GM23338 (cell line): ENCODE measurements at regions not wholly inside any gene's neighbourhood (a gene's known extent, or its start where the extent isn't known, plus 50 kb on each side); places are given as distances from the start of the nearest gene placed in this dataset.

Experiments
- ATAC-seq: fragments of 200-7000 bp; cut with Tn5 transposase; 3 replicates; pipeline ENCODE4 v1.9.1; 2020
- DNase-seq: peaks from one replicate; pipeline ENCODE4 v3.0.0-alpha.2; 2015; ENCODE audit warnings: low spot score
- H2AFZ ChIP-seq: fragments of 200-600 bp; sonication (generic); 2 replicates; pipeline ENCODE4 v1.8.0; 2016; ENCODE audit warnings: antibody characterized with exemption, mild to moderate bottlenecking, moderate library complexity
- H3F3A ChIP-seq: fragments of 200-600 bp; sonication (generic); replicated peaks from 2 replicates; pipeline ENCODE4 v1.8.0; 2017; ENCODE audit warnings: antibody characterized with exemption, mixed run types, low read depth
- H3K27ac ChIP-seq: fragments of 200-600 bp; sonication (generic); 2 replicates; pipeline ENCODE4 v1.6.1; 2016; ENCODE audit warnings: low read depth
- H3K27me3 ChIP-seq: fragments of 200-600 bp; sonication (generic); 2 replicates; pipeline ENCODE4 v1.8.0; 2016; ENCODE audit warnings: mild to moderate bottlenecking, mixed run types, moderate library complexity; ENCODE audit not compliant: insufficient read depth
- H3K36me3 ChIP-seq: fragments of 200-600 bp; sonication (generic); 2 replicates; pipeline ENCODE4 v1.8.0; 2016; ENCODE audit warnings: mild to moderate bottlenecking; ENCODE audit not compliant: insufficient read depth
- H3K4me1 ChIP-seq: fragments of 200-600 bp; sonication (generic); 2 replicates; pipeline ENCODE4 v1.8.0; 2016; ENCODE audit warnings: mild to moderate bottlenecking, moderate library complexity; ENCODE audit not compliant: insufficient read depth
- H3K4me2 ChIP-seq: fragments of 200-600 bp; sonication (generic); 2 replicates; pipeline ENCODE4 v1.7.1; 2017; ENCODE audit warnings: mixed run types
- H3K4me3 ChIP-seq: fragments of 200-600 bp; sonication (generic); 2 replicates; pipeline ENCODE4 v1.6.1; 2016; ENCODE audit warnings: mixed run types
- H3K79me2 ChIP-seq: fragments of 200-600 bp; sonication (generic); replicated peaks from 2 replicates; pipeline ENCODE4 v1.8.0; 2017; ENCODE audit warnings: mild to moderate bottlenecking; ENCODE audit not compliant: insufficient read depth
- H3K9me2 ChIP-seq: fragments of 200-600 bp; sonication (generic); 2 replicates; pipeline ENCODE4 v1.8.0; 2017; ENCODE audit not compliant: insufficient read depth
- H4K20me1 ChIP-seq: fragments of 200-600 bp; sonication (generic); replicated peaks from 2 replicates; pipeline ENCODE4 v1.8.0; 2017; ENCODE audit warnings: mild to moderate bottlenecking; ENCODE audit not compliant: insufficient read depth
- H3K27ac Mint-ChIP-seq: 2 replicates; pipeline ENCODE4 v1.8.0; 2020; ENCODE audit warnings: inconsistent platforms, mild to moderate bottlenecking, moderate library complexity, mixed read lengths
- H3K27me3 Mint-ChIP-seq: 3 replicates; pipeline ENCODE4 v1.8.0; 2022; ENCODE audit warnings: low read depth, mild to moderate bottlenecking, moderate library complexity, mixed read lengths, inconsistent platforms; ENCODE audit not compliant: insufficient read depth, poor library complexity
- H3K36me3 Mint-ChIP-seq: 3 replicates; pipeline ENCODE4 v1.8.0; 2021; ENCODE audit warnings: low read depth, mild to moderate bottlenecking, inconsistent platforms, moderate library complexity, mixed read lengths
- H3K4me1 Mint-ChIP-seq: 3 replicates; pipeline ENCODE4 v1.8.0; 2020; ENCODE audit warnings: mild to moderate bottlenecking, inconsistent platforms, mixed read lengths
- H3K4me3 Mint-ChIP-seq: 3 replicates; pipeline ENCODE4 v1.8.0; 2021; ENCODE audit warnings: moderate library complexity, mild to moderate bottlenecking, inconsistent platforms, mixed read lengths
- H3K9me3 Mint-ChIP-seq: 3 replicates; pipeline ENCODE4 v1.8.0; 2020; ENCODE audit warnings: moderate library complexity, mild to moderate bottlenecking, inconsistent platforms, mixed read lengths
- CREB1 ChIP-seq: fragments of 250-450 bp; sonication (Bioruptor Pico); IDR thresholded peaks from 2 replicates; pipeline ENCODE4 v1.5.0; 2020; ENCODE audit warnings: low read depth, mild to moderate bottlenecking, moderate library complexity
- EZH2 ChIP-seq: fragments of 200-600 bp; sonication (generic); IDR thresholded peaks from one replicate; pipeline ENCODE4 v1.8.0; 2017; ENCODE audit warnings: antibody characterized with exemption, mild to moderate bottlenecking, low read depth; ENCODE audit not compliant: unreplicated experiment
- EZH2phosphoT487 ChIP-seq: fragments of 200-600 bp; sonication (generic); IDR thresholded peaks from one replicate; pipeline ENCODE4 v1.8.1; 2018; ENCODE audit warnings: antibody characterized with exemption; ENCODE audit not compliant: unreplicated experiment
- NANOG ChIP-seq: IDR thresholded peaks from 2 replicates; pipeline ENCODE4 v1.6.1; 2016; ENCODE audit warnings: antibody characterized with exemption, borderline replicate concordance
- POLR2AphosphoS5 ChIP-seq: IDR thresholded peaks from 2 replicates; pipeline ENCODE4 v1.6.1; 2016; ENCODE audit warnings: antibody characterized with exemption, low read depth
- STAT1 ChIP-seq: IDR thresholded peaks from one replicate; pipeline ENCODE4 v1.6.1; 2016; ENCODE audit warnings: antibody characterized with exemption; ENCODE audit not compliant: unreplicated experiment
- ZNF114 ChIP-seq: fragments of 250-450 bp; sonication (Bioruptor Pico); IDR thresholded peaks from 2 replicates; pipeline ENCODE4 v1.5.0; 2020; ENCODE audit warnings: mild to moderate bottlenecking, moderate library complexity
- ZNF331 ChIP-seq: fragments of 250-450 bp; sonication (Bioruptor Pico); IDR thresholded peaks from 2 replicates; pipeline ENCODE4 v1.5.0; 2020; ENCODE audit warnings: low read depth, mild to moderate bottlenecking, moderate library complexity
- TF ChIP-seq, protein P1 (sequence below), 2 experiments: fragments of 200-600 bp in 1 of 2; sonication (generic) in 1 of 2; conservative IDR thresholded peaks; 2 replicates each; pipeline versions ENCODE4 v1.5.1 to v1.6.1; 2016 to 2017; ENCODE audit warnings: antibody characterized with exemption in 2 of 2, low read depth in 2 of 2, mild to moderate bottlenecking in 2 of 2, moderate library complexity in 1 of 2
- TF ChIP-seq, protein P2 (sequence below): fragments of 250-450 bp; sonication (Bioruptor Pico); IDR thresholded peaks from 2 replicates; pipeline ENCODE4 v1.5.0; 2020; ENCODE audit warnings: mild to moderate bottlenecking, moderate library complexity
- TF ChIP-seq, protein P3 (sequence below): IDR thresholded peaks from 2 replicates; pipeline ENCODE4 v1.6.1; 2016; ENCODE audit warnings: antibody characterized with exemption

DNA sequence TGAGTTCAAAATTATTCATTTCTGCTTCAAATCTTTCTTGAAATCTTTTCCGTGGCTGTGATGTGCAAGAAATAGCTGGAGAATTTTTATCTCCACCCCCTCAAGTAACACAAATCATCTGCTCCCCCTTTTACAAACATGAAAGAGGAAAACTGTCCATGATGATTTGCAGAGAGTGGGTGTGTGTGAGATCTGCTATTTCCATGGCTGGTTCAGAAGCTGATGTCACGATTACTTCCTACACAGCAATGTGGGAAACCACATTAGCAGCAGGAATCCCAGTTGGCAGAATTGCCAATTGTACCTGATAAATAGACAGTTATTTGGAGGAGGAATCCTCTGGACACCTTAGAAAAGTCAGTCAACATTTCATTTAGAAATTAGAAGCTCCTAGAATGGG is 75.2 kb upstream of the GRM7 start (continued):
- TF ChIP-seq NANOG, result no peak
- TF ChIP-seq CREB1 (CRISPR knock-in tag), result no peak
- TF ChIP-seq ZNF331 (CRISPR knock-in tag), result no peak
- no peak for TF ChIP-seq ZNF114 (CRISPR knock-in tag)
- TF ChIP-seq, protein P1, sequence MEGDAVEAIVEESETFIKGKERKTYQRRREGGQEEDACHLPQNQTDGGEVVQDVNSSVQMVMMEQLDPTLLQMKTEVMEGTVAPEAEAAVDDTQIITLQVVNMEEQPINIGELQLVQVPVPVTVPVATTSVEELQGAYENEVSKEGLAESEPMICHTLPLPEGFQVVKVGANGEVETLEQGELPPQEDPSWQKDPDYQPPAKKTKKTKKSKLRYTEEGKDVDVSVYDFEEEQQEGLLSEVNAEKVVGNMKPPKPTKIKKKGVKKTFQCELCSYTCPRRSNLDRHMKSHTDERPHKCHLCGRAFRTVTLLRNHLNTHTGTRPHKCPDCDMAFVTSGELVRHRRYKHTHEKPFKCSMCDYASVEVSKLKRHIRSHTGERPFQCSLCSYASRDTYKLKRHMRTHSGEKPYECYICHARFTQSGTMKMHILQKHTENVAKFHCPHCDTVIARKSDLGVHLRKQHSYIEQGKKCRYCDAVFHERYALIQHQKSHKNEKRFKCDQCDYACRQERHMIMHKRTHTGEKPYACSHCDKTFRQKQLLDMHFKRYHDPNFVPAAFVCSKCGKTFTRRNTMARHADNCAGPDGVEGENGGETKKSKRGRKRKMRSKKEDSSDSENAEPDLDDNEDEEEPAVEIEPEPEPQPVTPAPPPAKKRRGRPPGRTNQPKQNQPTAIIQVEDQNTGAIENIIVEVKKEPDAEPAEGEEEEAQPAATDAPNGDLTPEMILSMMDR (conservative IDR thresholded peaks at IDR 0.05; ENCODE audit: low read depth in 2 of 2), result no peak
- TF ChIP-seq EZH2phosphoT487, result no peak
- no peak for TF ChIP-seq EZH2

DNA sequence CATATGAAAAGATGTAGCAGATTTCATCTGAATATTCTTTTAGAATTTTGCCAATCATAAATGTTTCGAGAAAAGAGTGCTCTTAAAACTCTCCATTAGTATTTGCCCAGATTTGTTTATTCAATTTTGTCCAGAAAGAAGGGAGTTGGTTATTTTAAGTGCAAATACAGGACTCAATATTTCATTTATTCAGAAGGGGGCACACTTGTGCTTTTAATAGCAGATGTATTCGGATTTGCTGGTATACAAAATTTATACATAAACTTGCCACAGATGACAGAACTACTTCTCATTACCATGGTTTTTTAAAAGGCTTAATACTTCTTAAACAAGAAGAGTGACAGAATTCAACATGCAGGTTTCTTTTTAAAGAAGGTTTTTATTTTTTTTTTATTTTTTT is 69.8 kb upstream of the GRM7 start:
- Histone ChIP-seq H3K27me3 (no peaks in the 10 kb centered on the region), H3K79me2 (no peaks in the 10 kb centered on the region), H3F3A (no peaks in the 10 kb centered on the region), H3K36me3 (peaks cover 18% of the 10 kb centered on the region), H3K4me1 (no peaks in the 10 kb centered on the region), H4K20me1 (no peaks in the 10 kb centered on the region), H3K9me2 (no peaks in the 10 kb centered on the region), H3K4me2 (no peak overlapping the region), H2AFZ (no peak overlapping the region), H3K4me3 (no peak overlapping the region), H3K27ac (no peak overlapping the region)
- H3K27me3 Mint-ChIP-seq, result peaks cover 2% of the 10 kb centered on the region
- H3K27ac Mint-ChIP-seq, result no peak overlapping the region
- ATAC-seq, result no peak
- no peak overlapping the region for H3K4me3 Mint-ChIP-seq
- H3K9me3 Mint-ChIP-seq, result peaks cover 71% of the 10 kb centered on the region
- H3K36me3 Mint-ChIP-seq, result no peaks in the 10 kb centered on the region; the same call in 2 of the 3 replicates
- no peaks in the 10 kb centered on the region for H3K4me1 Mint-ChIP-seq
- DNase-seq, result no peak
- TF ChIP-seq ZNF114 (CRISPR knock-in tag) (no peak), STAT1 (no peak), POLR2AphosphoS5 (no peak), NANOG (no peak), CREB1 (CRISPR knock-in tag) (no peak), ZNF331 (CRISPR knock-in tag) (no peak)
- TF ChIP-seq, protein P1 (conservative IDR thresholded peaks at IDR 0.05; ENCODE audit: low read depth in 2 of 2), result no peak
- TF ChIP-seq, protein P2, sequence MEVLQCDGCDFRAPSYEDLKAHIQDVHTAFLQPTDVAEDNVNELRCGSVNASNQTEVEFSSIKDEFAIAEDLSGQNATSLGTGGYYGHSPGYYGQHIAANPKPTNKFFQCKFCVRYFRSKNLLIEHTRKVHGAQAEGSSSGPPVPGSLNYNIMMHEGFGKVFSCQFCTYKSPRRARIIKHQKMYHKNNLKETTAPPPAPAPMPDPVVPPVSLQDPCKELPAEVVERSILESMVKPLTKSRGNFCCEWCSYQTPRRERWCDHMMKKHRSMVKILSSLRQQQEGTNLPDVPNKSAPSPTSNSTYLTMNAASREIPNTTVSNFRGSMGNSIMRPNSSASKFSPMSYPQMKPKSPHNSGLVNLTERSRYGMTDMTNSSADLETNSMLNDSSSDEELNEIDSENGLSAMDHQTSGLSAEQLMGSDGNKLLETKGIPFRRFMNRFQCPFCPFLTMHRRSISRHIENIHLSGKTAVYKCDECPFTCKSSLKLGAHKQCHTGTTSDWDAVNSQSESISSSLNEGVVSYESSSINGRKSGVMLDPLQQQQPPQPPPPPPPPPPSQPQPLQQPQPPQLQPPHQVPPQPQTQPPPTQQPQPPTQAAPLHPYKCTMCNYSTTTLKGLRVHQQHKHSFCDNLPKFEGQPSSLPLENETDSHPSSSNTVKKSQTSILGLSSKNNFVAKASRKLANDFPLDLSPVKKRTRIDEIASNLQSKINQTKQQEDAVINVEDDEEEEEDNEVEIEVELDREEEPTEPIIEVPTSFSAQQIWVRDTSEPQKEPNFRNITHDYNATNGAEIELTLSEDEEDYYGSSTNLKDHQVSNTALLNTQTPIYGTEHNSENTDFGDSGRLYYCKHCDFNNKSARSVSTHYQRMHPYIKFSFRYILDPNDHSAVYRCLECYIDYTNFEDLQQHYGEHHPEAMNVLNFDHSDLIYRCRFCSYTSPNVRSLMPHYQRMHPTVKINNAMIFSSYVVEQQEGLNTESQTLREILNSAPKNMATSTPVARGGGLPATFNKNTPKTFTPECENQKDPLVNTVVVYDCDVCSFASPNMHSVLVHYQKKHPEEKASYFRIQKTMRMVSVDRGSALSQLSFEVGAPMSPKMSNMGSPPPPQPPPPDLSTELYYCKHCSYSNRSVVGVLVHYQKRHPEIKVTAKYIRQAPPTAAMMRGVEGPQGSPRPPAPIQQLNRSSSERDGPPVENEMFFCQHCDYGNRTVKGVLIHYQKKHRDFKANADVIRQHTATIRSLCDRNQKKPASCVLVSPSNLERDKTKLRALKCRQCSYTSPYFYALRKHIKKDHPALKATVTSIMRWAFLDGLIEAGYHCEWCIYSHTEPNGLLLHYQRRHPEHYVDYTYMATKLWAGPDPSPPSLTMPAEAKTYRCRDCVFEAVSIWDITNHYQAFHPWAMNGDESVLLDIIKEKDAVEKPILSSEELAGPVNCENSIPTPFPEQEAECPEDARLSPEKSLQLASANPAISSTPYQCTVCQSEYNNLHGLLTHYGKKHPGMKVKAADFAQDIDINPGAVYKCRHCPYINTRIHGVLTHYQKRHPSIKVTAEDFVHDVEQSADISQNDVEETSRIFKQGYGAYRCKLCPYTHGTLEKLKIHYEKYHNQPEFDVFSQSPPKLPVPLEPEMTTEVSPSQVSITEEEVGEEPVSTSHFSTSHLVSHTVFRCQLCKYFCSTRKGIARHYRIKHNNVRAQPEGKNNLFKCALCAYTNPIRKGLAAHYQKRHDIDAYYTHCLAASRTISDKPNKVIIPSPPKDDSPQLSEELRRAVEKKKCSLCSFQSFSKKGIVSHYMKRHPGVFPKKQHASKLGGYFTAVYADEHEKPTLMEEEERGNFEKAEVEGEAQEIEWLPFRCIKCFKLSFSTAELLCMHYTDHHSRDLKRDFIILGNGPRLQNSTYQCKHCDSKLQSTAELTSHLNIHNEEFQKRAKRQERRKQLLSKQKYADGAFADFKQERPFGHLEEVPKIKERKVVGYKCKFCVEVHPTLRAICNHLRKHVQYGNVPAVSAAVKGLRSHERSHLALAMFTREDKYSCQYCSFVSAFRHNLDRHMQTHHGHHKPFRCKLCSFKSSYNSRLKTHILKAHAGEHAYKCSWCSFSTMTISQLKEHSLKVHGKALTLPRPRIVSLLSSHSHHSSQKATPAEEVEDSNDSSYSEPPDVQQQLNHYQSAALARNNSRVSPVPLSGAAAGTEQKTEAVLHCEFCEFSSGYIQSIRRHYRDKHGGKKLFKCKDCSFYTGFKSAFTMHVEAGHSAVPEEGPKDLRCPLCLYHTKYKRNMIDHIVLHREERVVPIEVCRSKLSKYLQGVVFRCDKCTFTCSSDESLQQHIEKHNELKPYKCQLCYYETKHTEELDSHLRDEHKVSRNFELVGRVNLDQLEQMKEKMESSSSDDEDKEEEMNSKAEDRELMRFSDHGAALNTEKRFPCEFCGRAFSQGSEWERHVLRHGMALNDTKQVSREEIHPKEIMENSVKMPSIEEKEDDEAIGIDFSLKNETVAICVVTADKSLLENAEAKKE (CRISPR knock-in tag), result no peak
- TF ChIP-seq, protein P3, sequence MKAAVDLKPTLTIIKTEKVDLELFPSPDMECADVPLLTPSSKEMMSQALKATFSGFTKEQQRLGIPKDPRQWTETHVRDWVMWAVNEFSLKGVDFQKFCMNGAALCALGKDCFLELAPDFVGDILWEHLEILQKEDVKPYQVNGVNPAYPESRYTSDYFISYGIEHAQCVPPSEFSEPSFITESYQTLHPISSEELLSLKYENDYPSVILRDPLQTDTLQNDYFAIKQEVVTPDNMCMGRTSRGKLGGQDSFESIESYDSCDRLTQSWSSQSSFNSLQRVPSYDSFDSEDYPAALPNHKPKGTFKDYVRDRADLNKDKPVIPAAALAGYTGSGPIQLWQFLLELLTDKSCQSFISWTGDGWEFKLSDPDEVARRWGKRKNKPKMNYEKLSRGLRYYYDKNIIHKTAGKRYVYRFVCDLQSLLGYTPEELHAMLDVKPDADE, result no peak
